AG04450 (cell line): ENCODE measurements at regions not wholly inside any gene's neighbourhood (a gene's known extent, or its start where the extent isn't known, plus 50 kb on each side); places are given as distances from the start of the nearest gene placed in this dataset.

Experiments used
- CTCF ChIA-PET: fragments of 300-600, 350-600 bp; formaldehyde crosslinking; extraction: SDS; loops from one replicate; lab custom pipeline; 2022; ENCODE audit warnings: antibody characterized with exemption, inconsistent platforms; lab: Charles Lee
- POLR2A ChIA-PET: fragments of 350-600 bp; formaldehyde crosslinking; extraction: SDS; loops from one replicate; lab custom pipeline; 2021; ENCODE audit warnings: antibody characterized with exemption, inconsistent platforms; lab: Yijun Ruan, JAX
- DNase-seq: peaks from one replicate; pipeline ENCODE4 v3.0.0-alpha.2; 2011; ENCODE audit warnings: low read depth, low spot score
- H3K27ac ChIP-seq: one replicate; pipeline ENCODE4 v1.5.1; 2012; ENCODE audit warnings: low read depth, low read length, control low read depth
- H3K27me3 ChIP-seq: one replicate; pipeline ENCODE4 v1.6.0; 2012; ENCODE audit warnings: low read length; ENCODE audit not compliant: control insufficient read depth, insufficient read depth
- H3K4me3 ChIP-seq: 2 replicates; pipeline ENCODE4 v1.5.1; 2011; ENCODE audit warnings: mild to moderate bottlenecking, low read depth, low read length, control low read depth
- H3K9me3 ChIP-seq: 2 replicates; pipeline ENCODE4 v1.5.1; 2012; ENCODE audit warnings: low read length; ENCODE audit not compliant: control insufficient read depth, insufficient read depth
- TF ChIP-seq, protein P1 (sequence below): IDR thresholded peaks from 2 replicates; pipeline ENCODE4 v1.5.1; 2011; ENCODE audit warnings: low read depth, low read length, control low read depth, inconsistent platforms

DNA sequence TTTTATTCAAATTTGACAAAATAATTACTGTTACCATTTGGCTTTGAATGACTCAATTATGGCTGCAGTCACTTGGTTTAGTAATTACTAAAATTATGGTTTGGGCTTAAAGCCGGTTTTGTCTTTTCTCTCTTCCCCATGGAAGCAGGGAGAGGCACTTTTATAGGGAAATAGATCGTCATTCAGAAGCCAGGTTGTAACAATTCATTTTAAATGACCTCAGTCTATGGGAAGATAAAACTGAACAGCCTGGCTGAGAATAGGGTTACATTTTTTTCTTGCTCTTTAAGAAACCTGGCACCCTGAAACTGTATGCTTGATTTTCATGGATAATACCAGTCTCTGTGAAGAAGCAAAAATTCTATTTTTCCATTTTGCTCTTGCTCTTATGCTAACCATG is 169.8 kb downstream of the SMC2 start:
- H3K27ac ChIP-seq = no peak overlapping the region
- TF ChIP-seq, protein P1, sequence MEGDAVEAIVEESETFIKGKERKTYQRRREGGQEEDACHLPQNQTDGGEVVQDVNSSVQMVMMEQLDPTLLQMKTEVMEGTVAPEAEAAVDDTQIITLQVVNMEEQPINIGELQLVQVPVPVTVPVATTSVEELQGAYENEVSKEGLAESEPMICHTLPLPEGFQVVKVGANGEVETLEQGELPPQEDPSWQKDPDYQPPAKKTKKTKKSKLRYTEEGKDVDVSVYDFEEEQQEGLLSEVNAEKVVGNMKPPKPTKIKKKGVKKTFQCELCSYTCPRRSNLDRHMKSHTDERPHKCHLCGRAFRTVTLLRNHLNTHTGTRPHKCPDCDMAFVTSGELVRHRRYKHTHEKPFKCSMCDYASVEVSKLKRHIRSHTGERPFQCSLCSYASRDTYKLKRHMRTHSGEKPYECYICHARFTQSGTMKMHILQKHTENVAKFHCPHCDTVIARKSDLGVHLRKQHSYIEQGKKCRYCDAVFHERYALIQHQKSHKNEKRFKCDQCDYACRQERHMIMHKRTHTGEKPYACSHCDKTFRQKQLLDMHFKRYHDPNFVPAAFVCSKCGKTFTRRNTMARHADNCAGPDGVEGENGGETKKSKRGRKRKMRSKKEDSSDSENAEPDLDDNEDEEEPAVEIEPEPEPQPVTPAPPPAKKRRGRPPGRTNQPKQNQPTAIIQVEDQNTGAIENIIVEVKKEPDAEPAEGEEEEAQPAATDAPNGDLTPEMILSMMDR = no peak
- H3K9me3 ChIP-seq = no peaks in the 10 kb centered on the region; the same call in 1 of the 2 replicates
- no peak for DNase-seq
- no peak overlapping the region for H3K4me3 ChIP-seq
- H3K27me3 ChIP-seq = no peaks in the 10 kb centered on the region
- ChIA-PET POLR2A (no interaction called here), CTCF (no interaction called here)

DNA sequence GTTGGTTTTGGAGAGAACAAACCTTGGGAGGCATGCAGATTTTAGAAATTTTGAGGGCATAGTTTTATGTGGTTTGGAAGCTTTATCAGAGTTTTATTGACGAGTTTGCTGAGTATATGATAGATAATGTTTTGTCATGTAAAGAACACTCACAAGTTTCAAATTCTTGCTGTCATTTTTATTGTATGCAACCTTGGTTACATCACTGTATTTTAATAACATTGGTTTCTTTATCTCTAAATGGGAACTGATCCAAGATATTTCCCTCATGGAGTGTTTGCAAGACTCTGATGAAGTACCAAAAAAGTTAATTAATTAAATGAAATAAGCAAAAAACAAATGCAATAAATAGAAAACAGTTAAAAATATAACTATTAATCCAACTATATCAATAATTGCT is 170.3 kb downstream of the SMC2 start:
- no peak for DNase-seq
- ChIA-PET CTCF (no interaction called here), POLR2A (no interaction called here)
- no peaks in the 10 kb centered on the region; the same call in 1 of the 2 replicates for H3K9me3 ChIP-seq
- no peaks in the 10 kb centered on the region for H3K27me3 ChIP-seq
- TF ChIP-seq, protein P1 = no peak
- H3K27ac ChIP-seq = no peak overlapping the region
- no peak overlapping the region for H3K4me3 ChIP-seq

DNA sequence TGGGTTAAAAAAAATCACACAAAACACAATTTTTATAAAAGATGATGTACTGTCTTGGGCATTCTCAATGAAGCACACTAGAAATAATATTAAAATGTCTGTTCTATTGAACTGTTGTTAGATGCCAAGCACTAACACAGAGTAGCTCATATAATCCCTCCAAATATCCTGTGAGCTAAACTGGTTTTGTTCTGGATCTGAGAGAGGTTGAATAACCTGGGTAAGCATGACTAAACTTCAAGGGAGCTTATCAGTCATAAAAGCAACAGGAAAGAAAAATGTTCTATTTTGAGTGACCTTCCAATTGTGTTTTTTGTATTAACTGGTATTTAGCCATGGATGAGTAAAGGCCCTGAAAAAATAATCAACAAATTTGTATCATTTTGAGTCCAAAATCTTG is 175.3 kb downstream of the SMC2 start:
- ChIA-PET POLR2A (no interaction called here), CTCF (no interaction called here)
- no peak overlapping the region for H3K4me3 ChIP-seq
- DNase-seq = no peak
- H3K27ac ChIP-seq = no peak overlapping the region
- no peaks in the 10 kb centered on the region; the same call in none of the 2 replicates for H3K9me3 ChIP-seq
- no peaks in the 10 kb centered on the region for H3K27me3 ChIP-seq
- TF ChIP-seq, protein P1 = no peak

DNA sequence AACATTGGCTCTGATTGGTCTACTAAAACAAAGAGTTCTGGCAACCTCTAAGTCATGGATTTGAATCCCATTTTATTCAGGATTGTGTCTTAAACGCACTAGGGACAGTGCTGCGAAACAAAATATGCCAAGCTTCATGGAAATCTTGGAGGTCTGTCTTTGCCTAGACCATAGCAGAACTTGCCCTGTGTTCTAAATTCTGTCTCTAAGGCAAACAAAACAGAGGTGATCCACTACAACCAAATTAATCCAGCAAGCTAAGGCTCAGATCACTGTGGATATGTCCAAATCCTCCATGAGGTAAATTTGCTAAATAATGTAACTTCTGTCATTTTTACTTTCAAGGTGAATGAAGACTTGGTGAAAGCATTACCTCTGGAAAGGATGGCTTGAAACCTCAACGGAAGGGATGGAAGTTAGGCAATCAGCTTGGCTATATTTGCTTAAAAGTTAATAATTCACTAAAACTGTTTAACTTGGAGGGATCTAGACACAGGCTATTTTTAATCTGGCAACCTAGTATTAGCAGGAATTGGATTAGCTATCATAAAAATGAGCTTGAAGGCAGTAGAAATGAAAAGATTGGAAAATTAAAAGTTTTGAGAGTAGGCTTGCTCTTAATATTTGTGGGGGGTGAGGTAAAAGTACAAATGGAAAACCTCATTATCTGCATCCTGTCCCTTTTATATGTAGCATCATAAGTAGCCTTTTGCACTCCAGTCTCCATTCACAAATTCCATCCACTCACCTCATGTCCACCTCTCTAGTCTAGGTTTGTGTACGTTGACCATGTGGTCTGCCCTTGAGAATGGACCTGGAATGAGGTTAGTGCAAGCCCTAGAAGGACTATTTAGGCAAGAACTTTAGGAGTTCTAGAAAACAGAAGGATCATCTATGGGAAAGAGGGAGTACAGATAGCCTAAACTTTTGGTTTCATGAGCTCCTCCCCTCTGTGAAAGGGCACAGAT is 176.2 kb downstream of the SMC2 start:
- H3K4me3 ChIP-seq = no peak overlapping the region
- POLR2A ChIA-PET = no interaction called here
- CTCF ChIA-PET = no interaction called here
- H3K9me3 ChIP-seq = no peaks in the 10 kb centered on the region; the same call in none of the 2 replicates
- TF ChIP-seq, protein P1 = no peak
- no peaks in the 10 kb centered on the region for H3K27me3 ChIP-seq
- no peak for DNase-seq
- H3K27ac ChIP-seq = no peak overlapping the region

DNA sequence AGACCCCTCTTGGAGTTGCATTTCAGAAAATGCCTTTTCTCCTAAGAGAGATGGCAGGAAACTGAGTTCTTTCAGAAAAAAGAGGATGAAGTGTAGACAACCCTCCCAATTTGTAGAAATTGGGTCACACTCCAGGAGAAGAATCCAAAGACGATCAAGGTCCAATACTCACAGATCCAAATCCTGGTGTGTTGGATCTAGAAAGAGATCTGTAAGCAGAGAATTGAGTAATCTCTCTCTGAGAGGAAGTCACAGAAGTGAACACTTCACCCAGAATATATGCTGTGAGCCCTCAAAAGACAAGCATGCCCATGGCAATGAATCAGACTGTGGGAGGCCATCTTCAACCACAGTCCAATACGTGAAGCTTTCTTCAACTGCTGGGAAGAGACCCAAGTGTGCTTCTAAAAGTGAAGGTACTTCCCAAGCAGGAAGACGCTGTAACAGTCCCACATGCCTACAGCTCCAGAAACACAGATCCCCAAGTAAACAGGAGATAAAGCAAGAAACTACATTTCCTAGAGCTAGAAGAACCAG is 182.7 kb downstream of the SMC2 start:
- H3K27ac ChIP-seq = no peak overlapping the region
- ChIA-PET CTCF (no interaction called here), POLR2A (no interaction called here)

More for the DNA sequence above, 182.7 kb downstream of the SMC2 start:
- no peak for DNase-seq
- H3K27me3 ChIP-seq = no peaks in the 10 kb centered on the region
- H3K9me3 ChIP-seq = no peaks in the 10 kb centered on the region
- H3K4me3 ChIP-seq = no peak overlapping the region
- TF ChIP-seq, protein P1 = no peak
